ENCODE measurements at regions not wholly inside any gene's neighbourhood (a gene's known extent, or its start where the extent isn't known, plus 50 kb on each side); places are given as distances from the start of the nearest gene placed in this dataset.

DNA sequence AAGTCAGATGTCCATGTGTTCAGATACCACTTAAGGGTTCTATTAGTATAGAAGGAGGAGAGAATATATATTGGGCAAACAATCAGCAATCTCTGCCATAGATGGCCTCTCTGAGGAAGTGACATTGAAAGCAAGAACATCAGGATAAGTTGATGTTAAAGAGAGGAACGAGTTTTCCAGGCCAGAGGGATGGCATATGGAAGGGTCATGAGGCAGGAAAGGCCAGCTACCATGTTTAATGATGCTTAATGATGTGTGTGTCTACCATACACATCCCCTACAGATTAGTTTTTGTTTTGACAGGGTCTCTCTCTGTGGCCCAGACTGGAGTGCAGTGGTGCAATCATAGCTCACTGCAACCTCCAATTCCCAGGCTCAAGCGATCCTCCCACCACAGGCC lies 63.0 kb downstream of the PTTG1 start:
- Histone ChIP-seq H3K9me3 (ENCODE audit: insufficient read depth, low read depth, low read length) (no peaks in the 10 kb centered on the region), H3F3A (ENCODE audit: low read depth) (no peaks in the 10 kb centered on the region), H3K9me2 (replicated peaks; ENCODE audit: low read depth, low read length) (no peaks in the 10 kb centered on the region), H3K4me3 (ENCODE audit: low read length, poor library complexity, severe bottlenecking) (no peak overlapping the region), H4K20me1 (ENCODE audit: insufficient read depth, low read length, poor library complexity, severe bottlenecking) (peaks cover 10% of the 10 kb centered on the region), H2AFZ (ENCODE audit: low read length) (no peak overlapping the region), H3K79me2 (ENCODE audit: insufficient read depth, low read length) (peaks cover 38% of the 10 kb centered on the region), H3K27me3 (ENCODE audit: insufficient read depth, low read length, poor library complexity, severe bottlenecking) (no peaks in the 10 kb centered on the region), H3K36me3 (ENCODE audit: insufficient read depth, low read length) (peaks cover 27% of the 10 kb centered on the region; the same call in 1 of the 2 replicates), H3K4me1 (ENCODE audit: insufficient read depth, low read length, poor library complexity, severe bottlenecking) (no peaks in the 10 kb centered on the region), H3K9ac (ENCODE audit: low read depth, low read length, poor library complexity, severe bottlenecking) (no peak overlapping the region), H3K4me2 (ENCODE audit: low read depth, low read length, poor library complexity, severe bottlenecking) (no peak overlapping the region)
- TF ChIP-seq, protein P1, sequence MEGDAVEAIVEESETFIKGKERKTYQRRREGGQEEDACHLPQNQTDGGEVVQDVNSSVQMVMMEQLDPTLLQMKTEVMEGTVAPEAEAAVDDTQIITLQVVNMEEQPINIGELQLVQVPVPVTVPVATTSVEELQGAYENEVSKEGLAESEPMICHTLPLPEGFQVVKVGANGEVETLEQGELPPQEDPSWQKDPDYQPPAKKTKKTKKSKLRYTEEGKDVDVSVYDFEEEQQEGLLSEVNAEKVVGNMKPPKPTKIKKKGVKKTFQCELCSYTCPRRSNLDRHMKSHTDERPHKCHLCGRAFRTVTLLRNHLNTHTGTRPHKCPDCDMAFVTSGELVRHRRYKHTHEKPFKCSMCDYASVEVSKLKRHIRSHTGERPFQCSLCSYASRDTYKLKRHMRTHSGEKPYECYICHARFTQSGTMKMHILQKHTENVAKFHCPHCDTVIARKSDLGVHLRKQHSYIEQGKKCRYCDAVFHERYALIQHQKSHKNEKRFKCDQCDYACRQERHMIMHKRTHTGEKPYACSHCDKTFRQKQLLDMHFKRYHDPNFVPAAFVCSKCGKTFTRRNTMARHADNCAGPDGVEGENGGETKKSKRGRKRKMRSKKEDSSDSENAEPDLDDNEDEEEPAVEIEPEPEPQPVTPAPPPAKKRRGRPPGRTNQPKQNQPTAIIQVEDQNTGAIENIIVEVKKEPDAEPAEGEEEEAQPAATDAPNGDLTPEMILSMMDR (conservative IDR thresholded peaks at IDR 0.05; ENCODE audit: low read length), result no peak
- TF ChIP-seq EZH2phosphoT487 (IDR thresholded peaks at IDR 0.05; ENCODE audit: borderline replicate concordance), result no peak

DNA sequence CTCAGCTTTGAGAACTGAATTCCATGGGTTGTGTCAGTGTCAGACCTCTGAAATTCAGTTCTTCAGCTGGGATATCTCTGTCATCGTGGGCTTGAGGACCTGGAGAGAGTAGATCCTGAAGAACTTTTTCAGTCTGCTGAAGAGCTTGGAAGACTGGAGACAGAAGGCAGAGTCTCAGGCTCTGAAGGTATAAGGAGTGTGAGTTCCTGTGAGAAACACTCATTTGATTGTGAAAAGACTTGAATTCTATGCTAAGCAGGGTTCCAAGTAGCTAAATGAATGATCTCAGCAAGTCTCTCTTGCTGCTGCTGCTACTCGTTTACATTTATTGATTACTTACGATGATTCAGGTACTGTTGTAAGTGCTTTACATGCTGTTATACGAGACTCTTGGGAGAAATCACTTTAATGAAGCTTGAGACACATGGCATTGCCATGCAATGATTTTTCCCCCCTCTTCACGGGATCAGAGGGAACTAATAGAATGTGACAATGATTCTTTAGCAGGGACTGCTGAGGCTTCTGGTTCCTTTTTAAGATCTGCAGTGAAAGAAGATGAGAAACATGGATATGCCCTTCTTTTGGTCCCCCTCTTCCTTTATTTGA lies 63.8 kb downstream of the PTTG1 start:
- TF ChIP-seq EZH2phosphoT487 (IDR thresholded peaks at IDR 0.05; ENCODE audit: borderline replicate concordance), result no peak
- TF ChIP-seq, protein P1 (conservative IDR thresholded peaks at IDR 0.05; ENCODE audit: low read length), result no peak
- no peak overlapping the region for H2AFZ ChIP-seq (ENCODE audit: low read length)
- H3K4me1 ChIP-seq (ENCODE audit: insufficient read depth, low read length, poor library complexity, severe bottlenecking), result no peaks in the 10 kb centered on the region
- H3K27me3 ChIP-seq (ENCODE audit: insufficient read depth, low read length, poor library complexity, severe bottlenecking), result no peaks in the 10 kb centered on the region
- H4K20me1 ChIP-seq (ENCODE audit: insufficient read depth, low read length, poor library complexity, severe bottlenecking), result peaks cover 10% of the 10 kb centered on the region
- peaks cover 30% of the 10 kb centered on the region for H3K79me2 ChIP-seq (ENCODE audit: insufficient read depth, low read length)
- no peak overlapping the region for H3K4me2 ChIP-seq (ENCODE audit: low read depth, low read length, poor library complexity, severe bottlenecking)
- no peaks in the 10 kb centered on the region for H3F3A ChIP-seq (ENCODE audit: low read depth)
- no peaks in the 10 kb centered on the region for H3K9me3 ChIP-seq (ENCODE audit: insufficient read depth, low read depth, low read length)
- H3K4me3 ChIP-seq (ENCODE audit: low read length, poor library complexity, severe bottlenecking), result no peak overlapping the region
- H3K9me2 ChIP-seq (replicated peaks; ENCODE audit: low read depth, low read length), result no peaks in the 10 kb centered on the region
- peaks cover 27% of the 10 kb centered on the region; the same call in 1 of the 2 replicates for H3K36me3 ChIP-seq (ENCODE audit: insufficient read depth, low read length)
- H3K9ac ChIP-seq (ENCODE audit: low read depth, low read length, poor library complexity, severe bottlenecking), result no peak overlapping the region

DNA sequence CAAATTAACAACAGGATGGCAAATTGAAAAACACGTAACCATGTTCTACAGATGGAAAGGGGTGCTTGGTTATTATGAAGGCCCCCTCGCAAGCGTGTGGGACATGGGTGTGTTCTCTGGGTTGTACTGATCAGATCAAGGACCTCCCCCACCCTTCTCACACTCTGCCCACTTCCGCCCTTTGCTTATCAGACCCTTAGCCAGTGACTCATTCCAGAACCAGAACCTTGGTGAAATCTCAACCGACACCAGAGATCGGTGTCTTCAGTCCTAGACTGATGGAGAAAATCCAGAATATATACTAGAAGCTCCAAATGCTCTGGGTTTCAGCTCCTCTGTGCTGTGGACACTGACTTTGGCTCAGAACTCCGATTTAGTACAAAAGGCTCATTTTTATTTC lies 64.9 kb downstream of the PTTG1 start:
- peaks cover 27% of the 10 kb centered on the region; the same call in 1 of the 2 replicates for H3K36me3 ChIP-seq (ENCODE audit: insufficient read depth, low read length)
- H3F3A ChIP-seq (ENCODE audit: low read depth), result no peaks in the 10 kb centered on the region
- H3K9ac ChIP-seq (ENCODE audit: low read depth, low read length, poor library complexity, severe bottlenecking), result no peak overlapping the region
- H3K4me2 ChIP-seq (ENCODE audit: low read depth, low read length, poor library complexity, severe bottlenecking), result no peak overlapping the region
- H3K9me3 ChIP-seq (ENCODE audit: insufficient read depth, low read depth, low read length), result no peaks in the 10 kb centered on the region
- H3K4me3 ChIP-seq (ENCODE audit: low read length, poor library complexity, severe bottlenecking), result no peak overlapping the region
- no peak overlapping the region for H2AFZ ChIP-seq (ENCODE audit: low read length)
- no peaks in the 10 kb centered on the region for H3K4me1 ChIP-seq (ENCODE audit: insufficient read depth, low read length, poor library complexity, severe bottlenecking)
- H4K20me1 ChIP-seq (ENCODE audit: insufficient read depth, low read length, poor library complexity, severe bottlenecking), result peaks cover 10% of the 10 kb centered on the region
- no peaks in the 10 kb centered on the region for H3K9me2 ChIP-seq (replicated peaks; ENCODE audit: low read depth, low read length)
- no peak for TF ChIP-seq EZH2phosphoT487 (IDR thresholded peaks at IDR 0.05; ENCODE audit: borderline replicate concordance)
- TF ChIP-seq, protein P1 (conservative IDR thresholded peaks at IDR 0.05; ENCODE audit: low read length), result no peak
- no peaks in the 10 kb centered on the region for H3K27me3 ChIP-seq (ENCODE audit: insufficient read depth, low read length, poor library complexity, severe bottlenecking)
- peaks cover 19% of the 10 kb centered on the region; the same call in 1 of the 2 replicates for H3K79me2 ChIP-seq (ENCODE audit: insufficient read depth, low read length)
